IPS DF 6.9 (cell line): ENCODE measurements at regions not wholly inside any gene's neighbourhood (a gene's known extent, or its start where the extent isn't known, plus 50 kb on each side); places are given as distances from the start of the nearest gene placed in this dataset.

Source experiments
- DNase-seq: peaks from one replicate; pipeline ENCODE4 v3.0.0-alpha.2; 2013; ENCODE audit warnings: low read depth, low spot score
- H3K27ac ChIP-seq: one replicate; pipeline ENCODE4 v1.5.1; 2013; ENCODE audit warnings: low read length, control low read depth
- H3K27me3 ChIP-seq: 2 replicates; pipeline ENCODE4 v1.6.1; 2013; ENCODE audit warnings: mild to moderate bottlenecking, low read length; ENCODE audit not compliant: control insufficient read depth, insufficient read depth
- H3K36me3 ChIP-seq: 2 replicates; pipeline ENCODE4 v1.6.1; 2013; ENCODE audit warnings: low read length; ENCODE audit not compliant: control insufficient read depth, insufficient read depth
- H3K4me1 ChIP-seq: 2 replicates; pipeline ENCODE4 v1.6.1; 2013; ENCODE audit warnings: low read length; ENCODE audit not compliant: control insufficient read depth, insufficient read depth
- H3K4me3 ChIP-seq: 2 replicates; pipeline ENCODE4 v1.5.1; 2013; ENCODE audit warnings: mild to moderate bottlenecking, low read length
- H3K9me3 ChIP-seq: 2 replicates; pipeline ENCODE4 v1.6.1; 2013; ENCODE audit warnings: low read length, inconsistent platforms; ENCODE audit not compliant: control insufficient read depth, insufficient read depth
- WGBS: extraction: QIAGEN DNeasy Blood & Tissue Kit; methylation state at CpG from one replicate; pipeline ENCODE4 v1.1.7; 2013; ENCODE audit warnings: mixed read lengths, missing lambda C conversion rate; ENCODE audit not compliant: insufficient read length, insufficient coverage; 5-methylcytosine and 5-hydroxymethylcytosine counted together

DNA sequence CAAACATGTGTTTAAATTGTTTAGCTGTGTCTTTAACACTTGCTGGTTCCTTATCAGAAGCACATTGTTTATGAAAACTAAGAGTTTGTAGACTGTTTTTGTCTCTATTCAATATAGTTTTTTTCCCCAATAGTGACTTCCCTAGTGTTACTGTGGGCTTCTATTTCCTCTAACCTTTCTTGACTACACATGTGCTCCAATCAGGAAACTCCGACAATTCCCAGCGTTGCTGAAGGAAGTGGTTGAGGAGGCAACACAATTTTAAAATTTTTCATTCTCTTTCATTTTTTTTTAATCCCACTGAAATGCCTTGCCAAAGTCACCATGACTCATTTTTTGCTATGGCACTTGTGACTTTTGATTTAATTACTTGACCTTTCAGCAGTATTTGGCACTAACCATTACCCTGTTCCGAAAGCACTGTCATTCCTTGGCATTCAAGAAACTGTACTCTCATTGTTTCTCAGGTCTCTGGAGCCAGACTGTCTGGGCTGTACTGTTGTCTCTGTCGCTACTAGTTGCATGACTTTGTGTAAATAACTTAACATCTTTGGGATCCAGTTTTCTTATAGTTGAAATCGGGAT, 67.6 kb upstream of the FREM3 start:
- no CpG with 5 or more reads among the region's 5 CpGs for WGBS
- no peaks in the 10 kb centered on the region for H3K9me3 ChIP-seq
- H3K36me3 ChIP-seq: no peaks in the 10 kb centered on the region
- no peak overlapping the region for H3K4me3 ChIP-seq
- no peak for DNase-seq
- H3K4me1 ChIP-seq: no peaks in the 10 kb centered on the region
- H3K27ac ChIP-seq: no peak overlapping the region
- no peaks in the 10 kb centered on the region for H3K27me3 ChIP-seq

DNA sequence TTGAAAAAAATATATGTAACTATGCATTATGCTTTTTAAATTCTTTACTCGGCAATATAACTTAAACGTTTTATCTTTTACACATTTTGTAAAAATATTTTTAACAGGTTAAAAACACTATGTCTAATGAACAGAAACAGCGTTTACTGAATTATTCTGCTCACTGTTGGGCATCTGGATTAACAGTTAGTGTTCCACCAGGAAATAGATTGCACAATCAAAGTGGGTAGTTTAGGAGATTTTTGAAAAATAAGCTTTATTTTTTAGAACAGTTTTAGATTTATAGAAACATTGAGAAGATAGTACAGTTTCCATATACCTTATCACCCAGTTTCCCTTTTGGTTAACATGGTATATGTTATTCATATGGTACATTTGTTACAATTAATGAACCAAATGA, 63.1 kb upstream of the FREM3 start:
- no peaks in the 10 kb centered on the region for H3K27me3 ChIP-seq
- no peak for DNase-seq
- H3K4me1 ChIP-seq: no peaks in the 10 kb centered on the region
- H3K9me3 ChIP-seq: no peaks in the 10 kb centered on the region
- no peak overlapping the region for H3K27ac ChIP-seq
- H3K4me3 ChIP-seq: no peak overlapping the region
- no peaks in the 10 kb centered on the region for H3K36me3 ChIP-seq
- no CpG with 5 or more reads among the region's 3 CpGs for WGBS

DNA sequence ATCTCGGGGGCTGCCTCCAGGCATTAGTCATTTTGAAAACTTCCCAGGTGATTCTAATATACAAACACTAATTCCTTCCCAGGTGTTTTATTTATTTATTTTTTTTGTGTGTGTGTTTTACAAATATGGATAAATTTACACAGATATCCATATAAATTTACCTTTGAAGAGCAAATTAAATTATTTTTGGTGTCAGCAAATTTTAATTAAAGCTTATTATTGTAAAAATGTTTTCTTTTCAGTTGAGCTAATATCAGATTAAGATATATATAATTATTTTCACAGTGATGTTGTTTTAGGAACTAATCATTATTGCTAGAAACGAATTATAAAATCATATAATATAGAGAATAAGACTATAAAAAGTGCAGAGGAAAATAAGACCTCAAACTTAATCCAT, 62.0 kb upstream of the FREM3 start:
- Histone ChIP-seq H3K27ac (no peak overlapping the region), H3K4me3 (no peak overlapping the region), H3K27me3 (no peaks in the 10 kb centered on the region), H3K4me1 (no peaks in the 10 kb centered on the region), H3K36me3 (no peaks in the 10 kb centered on the region), H3K9me3 (no peaks in the 10 kb centered on the region)
- WGBS: no CpG with 5 or more reads among the region's 2 CpGs
- no peak for DNase-seq
